ENCODE measurements at regions not wholly inside any gene's neighbourhood (a gene's known extent, or its start where the extent isn't known, plus 50 kb on each side); places are given as distances from the start of the nearest gene placed in this dataset.

DNA sequence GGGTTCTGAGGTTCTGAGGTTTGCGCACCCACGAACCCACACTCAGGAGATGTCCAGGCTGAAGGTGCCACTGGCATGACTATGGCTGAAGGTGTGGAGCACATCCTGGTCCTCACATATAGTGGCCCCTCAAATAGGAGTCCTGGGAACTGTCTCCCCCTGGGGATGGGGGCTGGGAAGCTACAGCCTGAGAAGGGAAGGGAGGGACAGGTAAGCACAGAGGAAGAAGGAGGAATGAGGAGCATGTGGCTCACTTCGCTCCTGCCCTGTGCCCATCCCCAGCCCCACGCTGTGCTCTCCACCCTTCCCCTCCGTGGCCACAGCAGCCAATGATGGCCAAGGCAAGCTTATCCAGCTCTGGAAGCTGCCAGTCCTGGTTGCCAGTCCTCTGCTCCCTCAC lies 123.9 kb upstream of the LHX1 start:
- Histone ChIP-seq H2BK12ac (ENCODE audit: low read depth, low read length) (peak overlapping the region; percentile 82; the same call in 1 of the 2 replicates), H3K23me2 (ENCODE audit: low read depth, low read length) (peaks cover 4% of the 10 kb centered on the region; the same call in 1 of the 2 replicates), H3K79me2 (ENCODE audit: control insufficient read depth in 1 of 2, insufficient read depth in 2 of 2, low read length in 2 of 2) (no peaks in the 10 kb centered on the region), H3K23ac (ENCODE audit: insufficient read length) (no peak overlapping the region), H3K27ac (ENCODE audit: low read depth, low read length) (no peak overlapping the region), H2BK20ac (ENCODE audit: low read length) (no peak overlapping the region; the same call in 1 of the 2 replicates), H2BK5ac (ENCODE audit: low read depth, low read length) (peak overlapping the region; percentile 77; the same call in 1 of the 2 replicates), H4K91ac (replicated peaks; ENCODE audit: insufficient read length, low read length) (peak overlapping the region; percentile 9), H3K79me1 (ENCODE audit: low read depth, low read length) (0 out of 2 replicates have a peak, but pooled peaks cover 2% of the 10 kb centered on the region), H3K4me1 (replicated peaks in 1 of 4; ENCODE audit: control insufficient read depth in 3 of 4, insufficient read depth in 4 of 4, low read length in 3 of 4) (peaks cover 3 to 36% (median 21%) of the 10 kb centered on the region in 4 experiments), H3K9ac (replicated peaks in 1 of 4; ENCODE audit: extremely low read depth in 1 of 4, low read depth in 3 of 4, low read length in 3 of 4) (no peak overlapping the region), H3K27me3 (replicated peaks in 1 of 4; ENCODE audit: control insufficient read depth in 3 of 4, extremely low read depth in 1 of 4, insufficient read depth in 3 of 4, low read length in 3 of 4) (peaks cover 3 to 15% (median 11%) of the 10 kb centered on the region in 4 experiments), H3K4ac (replicated peaks; ENCODE audit: insufficient read length, low read depth, low read length) (peak overlapping the region; percentile 24), H3K9me3 (ENCODE audit: insufficient read depth in 2 of 2, low read depth in 1 of 2, low read length in 1 of 2) (no peaks in the 10 kb centered on the region), H4K8ac (ENCODE audit: extremely low read depth, insufficient read depth, low read length) (no peak overlapping the region), H3K14ac (ENCODE audit: insufficient read length) (no peak overlapping the region), H3K4me2 (ENCODE audit: insufficient read depth in 1 of 2, low read depth in 2 of 2, low read length in 2 of 2) (0 out of 4 replicates have a peak overlapping the region, but pooled peaks of 1 of the 2 experiments have one; percentile 20), H3K4me3 (ENCODE audit: extremely low read depth in 1 of 4, insufficient read depth in 2 of 4, low read depth in 3 of 4, low read length in 4 of 4) (no peak overlapping the region), H3K36me3 (ENCODE audit: control insufficient read depth in 2 of 4, insufficient read depth in 4 of 4, low read length in 3 of 4) (no peaks in the 10 kb centered on the region), H4K20me1 (replicated peaks in 1 of 2; ENCODE audit: control insufficient read depth in 1 of 2, insufficient read depth in 2 of 2, low read length in 2 of 2) (peaks cover 0 to 2% of the 10 kb centered on the region in 2 experiments), H2AFZ (ENCODE audit: low read length) (no peak overlapping the region), H4K5ac (ENCODE audit: insufficient read length, low read depth, low read length) (no peak overlapping the region), H3K18ac (ENCODE audit: extremely low read depth, low read length) (no peak overlapping the region), H3K56ac (replicated peaks; ENCODE audit: insufficient read length, low read depth, low read length) (no peak overlapping the region), H2AK5ac (ENCODE audit: low read depth, low read length) (peak overlapping the region; percentile 29; the same call in 1 of the 2 replicates), H2BK15ac (ENCODE audit: low read length) (peak overlapping the region; percentile 61), H2BK120ac (replicated peaks; ENCODE audit: low read depth, low read length) (no peak overlapping the region)
- 81% methylated on average over 5 of the region's 5 CpGs; no CpG with 5 or more reads in 1 of the 2 experiments for WGBS, 2 experiments (ENCODE audit: extremely low coverage in 1 of 2, insufficient coverage in 1 of 2, insufficient read length in 1 of 2, insufficient replicate concordance in 2 of 2, low coverage in 1 of 2, low lambda C conversion rate in 2 of 2, missing lambda C conversion rate in 1 of 2)
- TF ChIP-seq, protein P1, sequence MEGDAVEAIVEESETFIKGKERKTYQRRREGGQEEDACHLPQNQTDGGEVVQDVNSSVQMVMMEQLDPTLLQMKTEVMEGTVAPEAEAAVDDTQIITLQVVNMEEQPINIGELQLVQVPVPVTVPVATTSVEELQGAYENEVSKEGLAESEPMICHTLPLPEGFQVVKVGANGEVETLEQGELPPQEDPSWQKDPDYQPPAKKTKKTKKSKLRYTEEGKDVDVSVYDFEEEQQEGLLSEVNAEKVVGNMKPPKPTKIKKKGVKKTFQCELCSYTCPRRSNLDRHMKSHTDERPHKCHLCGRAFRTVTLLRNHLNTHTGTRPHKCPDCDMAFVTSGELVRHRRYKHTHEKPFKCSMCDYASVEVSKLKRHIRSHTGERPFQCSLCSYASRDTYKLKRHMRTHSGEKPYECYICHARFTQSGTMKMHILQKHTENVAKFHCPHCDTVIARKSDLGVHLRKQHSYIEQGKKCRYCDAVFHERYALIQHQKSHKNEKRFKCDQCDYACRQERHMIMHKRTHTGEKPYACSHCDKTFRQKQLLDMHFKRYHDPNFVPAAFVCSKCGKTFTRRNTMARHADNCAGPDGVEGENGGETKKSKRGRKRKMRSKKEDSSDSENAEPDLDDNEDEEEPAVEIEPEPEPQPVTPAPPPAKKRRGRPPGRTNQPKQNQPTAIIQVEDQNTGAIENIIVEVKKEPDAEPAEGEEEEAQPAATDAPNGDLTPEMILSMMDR (IDR thresholded peaks at IDR 0.05; ENCODE audit: control extremely low read depth in 1 of 3, insufficient read depth in 1 of 3, low read depth in 1 of 3, low read length in 3 of 3) = peak in 2 of 3 experiments; percentile 23 to 38; a peak in 2 of 4 replicates
- TF ChIP-seq, protein P2, sequence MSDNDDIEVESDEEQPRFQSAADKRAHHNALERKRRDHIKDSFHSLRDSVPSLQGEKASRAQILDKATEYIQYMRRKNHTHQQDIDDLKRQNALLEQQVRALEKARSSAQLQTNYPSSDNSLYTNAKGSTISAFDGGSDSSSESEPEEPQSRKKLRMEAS (IDR thresholded peaks at IDR 0.05) = peak; percentile 53
- TF ChIP-seq RAD21 (IDR thresholded peaks at IDR 0.05 in 1 of 2, conservative IDR thresholded peaks at IDR 0.05 in 1 of 2; ENCODE audit: low read depth in 2 of 2, low read length in 2 of 2) (peak; percentile 15 to 40; a peak in 2 of 4 replicates), ASH2L (IDR thresholded peaks at IDR 0.05; ENCODE audit: low read length) (no peak), YY1 (IDR thresholded peaks at IDR 0.05; ENCODE audit: low read depth, low read length) (no peak)
- DNase-seq (ENCODE audit: low read depth in 1 of 2, low spot score in 2 of 2) = no peak
- FAIRE-seq = no peak
- ChIA-PET POLR2A (ENCODE audit: partially characterized antibody) (interaction anchor here (1.0 kb wide), 1 partner anchor 58 kb away, joined by 4 read pairs; no protein-coding TSS in a partner anchor), CTCF (ENCODE audit: partially characterized antibody) (interaction anchor here (0.8 to 2.8 kb wide), 4 partner anchors 12 to 233 kb away, joined by 3 to 9 read pairs (median 5); no protein-coding TSS in a partner anchor)
